Uterus (tissue), 3 donors: ENCODE measurements at regions not wholly inside any gene's neighbourhood (a gene's known extent, or its start where the extent isn't known, plus 50 kb on each side); places are given as distances from the start of the nearest gene placed in this dataset.

Source experiments
- DNase-seq, 2 donors: peaks; one replicate each; pipeline ENCODE4 v3.0.0-alpha.2; 2019 to 2020
- H3K27ac ChIP-seq, 2 donors: fragments of 200-600 bp; sonication (generic); 1 replicate in 1 of 2; 2 replicates in 1 of 2; pipeline ENCODE4 v1.5.1; 2016 to 2018
- H3K27me3 ChIP-seq, 2 donors: fragments of 200-600 bp; sonication (generic); one replicate each; pipeline ENCODE4 v1.5.1; 2018 to 2019; ENCODE audit warnings: control low read depth in 1 of 2
- H3K36me3 ChIP-seq, 2 donors: fragments of 200-600 bp; sonication (generic); one replicate each; pipeline ENCODE4 v1.5.1; 2019; ENCODE audit warnings: control low read depth in 1 of 2
- H3K4me1 ChIP-seq, 2 donors: fragments of 200-600 bp; sonication (generic); one replicate each; pipeline ENCODE4 v1.5.1; 2018 to 2019; ENCODE audit warnings: control low read depth in 1 of 2
- H3K4me3 ChIP-seq, 2 donors: fragments of 200-600 bp; sonication (generic); 1 replicate in 1 of 2; 2 replicates in 1 of 2; pipeline ENCODE4 v1.5.1; 2018 to 2019; ENCODE audit warnings: mild to moderate bottlenecking in 1 of 2
- H3K9me3 ChIP-seq, 2 donors: fragments of 200-600 bp; sonication (generic); one replicate each; pipeline ENCODE4 v1.5.1; 2019; ENCODE audit warnings: control low read depth in 1 of 2
- CTCF ChIP-seq, 4 experiments: fragments of 200-600 bp in 2 of 4; fragments of 450-650 bp in 2 of 4; sonication (generic) in 2 of 4; IDR thresholded peaks; one replicate each; pipeline ENCODE4 v1.5.1; 2016 to 2019; ENCODE audit warnings: antibody characterized with exemption in 4 of 4, mild to moderate bottlenecking in 2 of 4, moderate library complexity in 1 of 4
- POLR2A ChIP-seq, 2 donors: fragments of 450-650 bp; IDR thresholded peaks; one replicate each; pipeline ENCODE4 v1.6.1; 2016; ENCODE audit warnings: antibody characterized with exemption in 2 of 2, mild to moderate bottlenecking in 1 of 2, moderate library complexity in 1 of 2
- intact Hi-C: fragments of 100-400 bp; cut with DNase I; formaldehyde crosslinking; loops from one replicate; pipeline ENCODE4 v1.15.1; 2023; ENCODE audit warnings: low total_unique reads
- donor health status: DM: yes; HTN: yes; CAD: no.

DNA sequence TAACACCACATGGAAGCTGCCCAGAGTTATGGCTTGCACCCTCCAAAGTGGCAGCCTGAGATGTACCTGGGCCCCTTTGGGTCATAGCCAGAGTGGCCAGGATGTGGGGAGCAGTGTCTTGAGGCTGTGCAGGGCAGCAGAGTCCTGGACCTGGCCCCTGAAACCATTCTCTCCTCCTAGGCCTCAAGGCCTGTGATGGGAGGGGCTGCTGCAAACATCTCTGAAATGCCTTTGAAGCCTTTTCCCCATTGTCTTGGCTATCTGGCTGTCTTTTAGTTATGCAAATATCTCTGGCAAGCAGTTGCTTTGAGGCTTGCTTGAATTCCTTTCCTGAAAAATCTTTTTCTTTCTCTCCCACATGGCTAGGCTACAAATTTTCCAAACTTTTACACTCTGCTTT is 356.5 kb downstream of the DAD1 start:
- Histone ChIP-seq H3K9me3 (no peaks in the 10 kb centered on the region), H3K4me3 (no peak overlapping the region), H3K27me3 (no peaks in the 10 kb centered on the region), H3K36me3 (no peaks in the 10 kb centered on the region), H3K4me1 (no peaks in the 10 kb centered on the region), H3K27ac (no peak overlapping the region)
- no peak for DNase-seq
- TF ChIP-seq CTCF (IDR thresholded peaks at IDR 0.05), result no peak
- TF ChIP-seq POLR2A (IDR thresholded peaks at IDR 0.05), result no peak
- intact Hi-C loops, result no loop called here

DNA sequence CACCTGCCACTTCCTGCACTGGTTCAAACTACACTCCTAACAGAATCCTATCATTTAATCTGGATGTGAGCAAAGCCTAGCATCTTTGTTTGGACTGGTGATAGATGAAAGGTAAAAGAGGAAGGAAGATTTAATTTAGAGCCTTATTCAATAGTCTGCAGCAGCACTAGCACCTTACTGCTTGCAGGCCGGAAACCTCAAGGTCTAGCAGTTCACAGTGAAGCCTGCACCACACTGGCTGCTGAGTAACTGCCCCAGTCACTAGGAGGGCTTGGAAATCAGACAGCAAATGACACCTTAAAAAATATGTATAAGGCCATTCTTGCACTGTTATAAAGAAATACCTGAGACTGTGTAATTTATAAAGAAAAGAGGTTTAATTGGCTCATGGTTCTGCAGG is 358.0 kb downstream of the DAD1 start:
- no peaks in the 10 kb centered on the region for H3K9me3 ChIP-seq
- no peak for DNase-seq
- intact Hi-C loops, result no loop called here
- H3K4me3 ChIP-seq, result no peak overlapping the region
- no peak overlapping the region for H3K27ac ChIP-seq
- H3K4me1 ChIP-seq, result no peaks in the 10 kb centered on the region
- no peaks in the 10 kb centered on the region for H3K27me3 ChIP-seq
- no peak for TF ChIP-seq CTCF (IDR thresholded peaks at IDR 0.05)
- no peak for TF ChIP-seq POLR2A (IDR thresholded peaks at IDR 0.05)
- no peaks in the 10 kb centered on the region for H3K36me3 ChIP-seq

GRCh38 chr14:22230517-22230916 is 358.5 kb downstream of the DAD1 start:
- Histone ChIP-seq H3K4me3 (no peak overlapping the region), H3K27me3 (no peaks in the 10 kb centered on the region), H3K9me3 (no peaks in the 10 kb centered on the region), H3K27ac (no peak overlapping the region), H3K36me3 (no peaks in the 10 kb centered on the region), H3K4me1 (no peaks in the 10 kb centered on the region)
- intact Hi-C loops, result no loop called here
- DNase-seq, result no peak
- TF ChIP-seq POLR2A (IDR thresholded peaks at IDR 0.05) (no peak), CTCF (IDR thresholded peaks at IDR 0.05) (no peak)

DNA sequence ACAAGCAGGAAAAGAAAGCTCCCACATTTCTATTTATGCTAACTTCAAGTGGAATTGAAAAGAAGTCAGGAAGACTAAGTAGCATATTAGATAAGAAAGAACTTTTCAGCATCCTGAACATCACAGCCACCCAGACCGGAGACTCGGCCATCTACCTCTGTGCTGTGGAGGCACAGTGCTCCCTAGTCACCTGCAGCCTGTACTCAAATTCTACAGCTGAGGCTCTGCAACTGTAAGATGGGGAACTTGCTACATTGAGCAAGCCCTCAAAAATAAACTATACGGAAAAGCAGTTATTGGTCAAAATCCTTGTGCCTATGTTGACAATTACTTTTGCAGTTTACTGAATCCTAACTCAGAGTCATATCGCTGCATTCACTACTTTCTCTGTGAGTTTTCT is 361.9 kb downstream of the DAD1 start:
- H3K9me3 ChIP-seq, result no peaks in the 10 kb centered on the region
- no peak for DNase-seq
- no peak overlapping the region for H3K4me3 ChIP-seq
- intact Hi-C loops, result no loop called here
- H3K27ac ChIP-seq, result no peak overlapping the region
- no peaks in the 10 kb centered on the region for H3K27me3 ChIP-seq
- no peaks in the 10 kb centered on the region for H3K36me3 ChIP-seq
- TF ChIP-seq CTCF (IDR thresholded peaks at IDR 0.05), result no peak
- TF ChIP-seq POLR2A (IDR thresholded peaks at IDR 0.05), result no peak
- no peaks in the 10 kb centered on the region for H3K4me1 ChIP-seq

GRCh38 chr14:22226381-22226780 is 362.6 kb downstream of the DAD1 start:
- no peak overlapping the region for H3K4me3 ChIP-seq
- H3K36me3 ChIP-seq, result no peaks in the 10 kb centered on the region
- no peak overlapping the region for H3K27ac ChIP-seq
- no peak for TF ChIP-seq CTCF (IDR thresholded peaks at IDR 0.05)
- no peak for TF ChIP-seq POLR2A (IDR thresholded peaks at IDR 0.05)
- H3K4me1 ChIP-seq, result no peaks in the 10 kb centered on the region
- no peaks in the 10 kb centered on the region for H3K9me3 ChIP-seq
- H3K27me3 ChIP-seq, result no peaks in the 10 kb centered on the region
- DNase-seq, result no peak
- intact Hi-C loops, result no loop called here
